OCI-LY1 (cell line): ENCODE measurements at regions not wholly inside any gene's neighbourhood (a gene's known extent, or its start where the extent isn't known, plus 50 kb on each side); places are given as distances from the start of the nearest gene placed in this dataset.
"Not testable (repeated sequence)": the region's sequence is repeated elsewhere in the genome, so short reads cannot be mapped to it uniquely, and the experiment has no call there.

Experiments
- H2AFZ ChIP-seq: fragments of 200-600 bp; sonication (generic), shearing (Covaris generic); 2 replicates; pipeline ENCODE4 v1.6.0; 2014; ENCODE audit warnings: antibody characterized with exemption, mild to moderate bottlenecking, low read length
- H3F3A ChIP-seq: fragments of 200-600 bp; sonication (generic), shearing (Covaris generic); 2 replicates; pipeline ENCODE4 v1.6.0; 2014; ENCODE audit warnings: mild to moderate bottlenecking, antibody characterized with exemption, low read length, moderate library complexity; ENCODE audit not compliant: insufficient read depth
- H3K27ac ChIP-seq: fragments of 200-600 bp; sonication (generic); 2 replicates; pipeline ENCODE4 v1.5.1; 2014; ENCODE audit warnings: low read length, mixed run types, mild to moderate bottlenecking, low read depth; ENCODE audit not compliant: poor library complexity, severe bottlenecking
- H3K27me3 ChIP-seq: fragments of 200-600 bp; sonication (generic); 2 replicates; pipeline ENCODE4 v1.6.0; 2014; ENCODE audit warnings: antibody characterized with exemption, mild to moderate bottlenecking, low read length, moderate library complexity; ENCODE audit not compliant: insufficient read depth
- H3K36me3 ChIP-seq: fragments of 200-600 bp; sonication (generic); 2 replicates; pipeline ENCODE4 v1.6.1; 2014; ENCODE audit warnings: mild to moderate bottlenecking, antibody characterized with exemption, low read length, moderate library complexity, mixed read lengths; ENCODE audit not compliant: insufficient read depth
- H3K4me1 ChIP-seq: fragments of 200-600 bp; sonication (generic); 2 replicates; pipeline ENCODE4 v1.5.1; 2014; ENCODE audit warnings: mild to moderate bottlenecking, low read length, moderate library complexity; ENCODE audit not compliant: insufficient read depth, severe bottlenecking
- H3K4me2 ChIP-seq: fragments of 200-600 bp; sonication (generic), shearing (Covaris generic); 2 replicates; pipeline ENCODE4 v1.6.1; 2014; ENCODE audit warnings: low read length
- H3K4me3 ChIP-seq: fragments of 200-600 bp; sonication (generic); 2 replicates; pipeline ENCODE4 v1.5.1; 2014; ENCODE audit warnings: low read length, low read depth, mild to moderate bottlenecking, mixed read lengths; ENCODE audit not compliant: poor library complexity, severe bottlenecking
- H3K79me2 ChIP-seq: fragments of 200-600 bp; shearing (Covaris generic); 2 replicates; pipeline ENCODE4 v1.6.1; 2016; ENCODE audit warnings: mixed run types, low read length, mixed read lengths; ENCODE audit not compliant: insufficient read depth
- H3K9ac ChIP-seq: fragments of 200-600 bp; sonication (generic), shearing (Covaris generic); 2 replicates; pipeline ENCODE4 v1.6.1; 2014; ENCODE audit warnings: mild to moderate bottlenecking, low read length, mixed read lengths
- H3K9me2 ChIP-seq: fragments of 200-600 bp; sonication (generic), shearing (Covaris generic); 2 replicates; pipeline ENCODE4 v1.6.1; 2014; ENCODE audit warnings: low read depth, mild to moderate bottlenecking, low read length, mixed read lengths
- H3K9me3 ChIP-seq: fragments of 200-600 bp; shearing (Covaris generic); 2 replicates; pipeline ENCODE4 v1.6.1; 2014; ENCODE audit warnings: low read length, mixed read lengths
- H4K20me1 ChIP-seq: fragments of 200-600 bp; sonication (generic), shearing (Covaris generic); 2 replicates; pipeline ENCODE4 v1.6.0; 2016; ENCODE audit warnings: mild to moderate bottlenecking, low read length; ENCODE audit not compliant: insufficient read depth
- EZH2 ChIP-seq: fragments of 200-600 bp; sonication (generic), shearing (Covaris generic); IDR thresholded peaks from 2 replicates; pipeline ENCODE4 v1.8.0; 2017; ENCODE audit warnings: borderline replicate concordance, mixed run types, mild to moderate bottlenecking, antibody characterized with exemption, low read length, moderate library complexity, mixed read lengths
- TF ChIP-seq, protein P1 (sequence below): fragments of 200-600 bp; sonication (generic), shearing (Covaris generic); IDR thresholded peaks from 2 replicates; pipeline ENCODE4 v1.5.1; 2017; ENCODE audit warnings: mild to moderate bottlenecking, antibody characterized with exemption, low read length, moderate library complexity, mixed read lengths

DNA sequence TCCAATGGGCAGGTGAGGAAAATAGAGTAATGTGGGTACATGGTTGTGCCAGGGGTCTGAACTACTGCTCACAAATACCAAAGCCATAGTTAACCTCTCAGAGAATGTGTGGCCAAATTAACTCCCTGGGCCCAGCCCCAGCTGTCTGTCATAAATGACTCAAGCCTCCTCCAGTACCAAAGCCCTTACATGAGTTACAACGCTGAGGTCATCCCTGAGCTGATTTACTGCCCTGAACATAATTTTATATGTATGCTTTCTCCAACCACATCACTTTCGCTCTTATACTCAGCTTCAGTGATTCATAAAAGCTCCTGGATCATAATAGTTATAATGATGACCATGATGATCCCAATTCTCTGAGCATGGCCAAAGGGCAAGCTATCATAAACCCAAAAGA lies 283.9 kb downstream of the NKX6-1 start:
- H3K79me2 ChIP-seq = no peaks in the 10 kb centered on the region
- no peak overlapping the region for H2AFZ ChIP-seq
- no peak overlapping the region for H3K9ac ChIP-seq
- H3K4me1 ChIP-seq = no peaks in the 10 kb centered on the region
- no peaks in the 10 kb centered on the region for H3F3A ChIP-seq
- no peak overlapping the region for H3K27ac ChIP-seq
- no peak overlapping the region for H3K4me3 ChIP-seq
- H3K36me3 ChIP-seq = no peaks in the 10 kb centered on the region
- H3K9me3 ChIP-seq = no peaks in the 10 kb centered on the region
- no peak overlapping the region for H3K4me2 ChIP-seq
- H3K27me3 ChIP-seq = no peaks in the 10 kb centered on the region
- H4K20me1 ChIP-seq = no peaks in the 10 kb centered on the region
- TF ChIP-seq, protein P1, sequence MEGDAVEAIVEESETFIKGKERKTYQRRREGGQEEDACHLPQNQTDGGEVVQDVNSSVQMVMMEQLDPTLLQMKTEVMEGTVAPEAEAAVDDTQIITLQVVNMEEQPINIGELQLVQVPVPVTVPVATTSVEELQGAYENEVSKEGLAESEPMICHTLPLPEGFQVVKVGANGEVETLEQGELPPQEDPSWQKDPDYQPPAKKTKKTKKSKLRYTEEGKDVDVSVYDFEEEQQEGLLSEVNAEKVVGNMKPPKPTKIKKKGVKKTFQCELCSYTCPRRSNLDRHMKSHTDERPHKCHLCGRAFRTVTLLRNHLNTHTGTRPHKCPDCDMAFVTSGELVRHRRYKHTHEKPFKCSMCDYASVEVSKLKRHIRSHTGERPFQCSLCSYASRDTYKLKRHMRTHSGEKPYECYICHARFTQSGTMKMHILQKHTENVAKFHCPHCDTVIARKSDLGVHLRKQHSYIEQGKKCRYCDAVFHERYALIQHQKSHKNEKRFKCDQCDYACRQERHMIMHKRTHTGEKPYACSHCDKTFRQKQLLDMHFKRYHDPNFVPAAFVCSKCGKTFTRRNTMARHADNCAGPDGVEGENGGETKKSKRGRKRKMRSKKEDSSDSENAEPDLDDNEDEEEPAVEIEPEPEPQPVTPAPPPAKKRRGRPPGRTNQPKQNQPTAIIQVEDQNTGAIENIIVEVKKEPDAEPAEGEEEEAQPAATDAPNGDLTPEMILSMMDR = no peak
- TF ChIP-seq EZH2 = no peak
- no peaks in the 10 kb centered on the region for H3K9me2 ChIP-seq

DNA sequence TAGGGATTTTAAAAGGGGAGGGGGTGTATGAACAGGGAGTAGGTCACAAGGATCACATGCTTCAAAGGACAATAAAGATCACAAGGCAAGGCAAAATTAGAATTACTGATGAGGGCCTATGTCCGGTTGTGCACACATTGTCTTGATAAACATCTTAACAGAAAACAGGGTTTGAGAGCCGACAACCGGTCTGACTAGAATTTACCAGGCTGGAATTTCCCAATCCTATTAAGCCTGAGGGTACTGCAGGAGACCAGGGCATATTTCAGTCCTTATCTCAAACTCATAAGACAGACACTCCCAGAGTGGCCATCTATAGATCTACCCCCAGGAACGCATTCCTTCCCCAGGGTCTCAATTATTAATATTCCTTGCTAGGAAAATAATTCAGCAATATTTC lies 292.9 kb downstream of the NKX6-1 start:
- H3K36me3 ChIP-seq, H3F3A ChIP-seq, H4K20me1 ChIP-seq, H3K4me2 ChIP-seq, H3K79me2 ChIP-seq, H2AFZ ChIP-seq, H3K4me1 ChIP-seq, H3K9me2 ChIP-seq, H3K9me3 ChIP-seq, H3K27ac ChIP-seq, H3K27me3 ChIP-seq, H3K4me3 ChIP-seq, H3K9ac ChIP-seq: not testable (repeated sequence)

DNA sequence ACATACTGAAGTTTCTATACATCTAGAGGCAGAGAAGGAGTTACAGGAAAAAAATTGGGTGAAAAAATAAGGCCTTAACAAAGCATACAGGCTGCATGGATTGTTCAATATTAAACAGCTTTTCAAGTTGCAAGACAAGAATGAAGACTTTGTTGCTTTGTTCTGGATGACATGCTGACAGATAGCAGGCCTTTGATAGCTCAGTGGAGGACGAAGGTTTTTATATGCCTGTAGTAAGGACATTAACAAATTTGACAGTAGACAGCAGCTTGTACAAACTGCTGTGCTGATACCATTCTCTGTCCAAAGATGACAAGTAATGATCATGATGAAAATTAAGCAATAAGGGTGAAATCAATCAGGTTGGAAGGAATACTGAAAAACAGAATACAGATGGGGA lies 309.9 kb downstream of the NKX6-1 start:
- Histone ChIP-seq H3K9me2 (no peaks in the 10 kb centered on the region), H3K36me3 (no peaks in the 10 kb centered on the region), H3K27ac (no peak overlapping the region), H2AFZ (no peak overlapping the region), H3K4me1 (no peaks in the 10 kb centered on the region), H3K4me3 (no peak overlapping the region), H3K27me3 (no peaks in the 10 kb centered on the region), H3K79me2 (no peaks in the 10 kb centered on the region), H3K9ac (no peak overlapping the region), H3K9me3 (no peaks in the 10 kb centered on the region), H3F3A (no peaks in the 10 kb centered on the region), H3K4me2 (no peak overlapping the region), H4K20me1 (no peaks in the 10 kb centered on the region)
- TF ChIP-seq EZH2 = no peak
- TF ChIP-seq, protein P1 = no peak

DNA sequence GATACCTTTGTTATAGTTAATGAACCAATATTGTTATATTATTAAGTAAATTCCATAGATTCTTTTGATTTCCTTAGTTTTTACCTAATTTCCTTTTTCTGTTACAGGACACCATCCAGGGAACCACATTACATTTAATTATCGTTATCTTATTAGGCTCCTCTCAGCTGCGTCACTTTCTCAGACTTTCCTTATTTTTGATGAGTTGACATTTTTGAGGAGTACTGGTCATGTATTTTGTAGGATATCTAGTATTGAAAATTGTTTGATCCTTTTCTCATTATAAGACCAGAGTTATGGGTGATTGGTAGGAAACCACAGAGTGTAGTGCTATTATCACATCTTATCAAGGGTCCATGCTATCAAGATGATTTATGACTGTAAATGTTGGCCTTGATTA lies 319.7 kb downstream of the NKX6-1 start:
- no peak overlapping the region for H2AFZ ChIP-seq
- no peak overlapping the region for H3K4me2 ChIP-seq
- no peak for TF ChIP-seq EZH2
- TF ChIP-seq, protein P1 = no peak
- no peak overlapping the region for H3K4me3 ChIP-seq
- H4K20me1 ChIP-seq = no peaks in the 10 kb centered on the region
- H3K36me3 ChIP-seq = no peaks in the 10 kb centered on the region
- no peaks in the 10 kb centered on the region for H3K9me2 ChIP-seq
- no peaks in the 10 kb centered on the region for H3K27me3 ChIP-seq
- H3K9me3 ChIP-seq = no peaks in the 10 kb centered on the region
- H3K27ac ChIP-seq = no peak overlapping the region
- no peaks in the 10 kb centered on the region for H3K79me2 ChIP-seq
- H3K4me1 ChIP-seq = no peaks in the 10 kb centered on the region
- no peaks in the 10 kb centered on the region for H3F3A ChIP-seq
- no peak overlapping the region for H3K9ac ChIP-seq
